Colonic mucosa (tissue), 4 donors: ENCODE measurements at regions not wholly inside any gene's neighbourhood (a gene's known extent, or its start where the extent isn't known, plus 50 kb on each side); places are given as distances from the start of the nearest gene placed in this dataset.
"Not testable (repeated sequence)": the region's sequence is repeated elsewhere in the genome, so short reads cannot be mapped to it uniquely, and the experiment has no call there.

Experiments used
- DNase-seq: peaks from one replicate; pipeline ENCODE4 v3.0.0-alpha.2; 2020
- H3K27ac ChIP-seq: fragments of 200-600 bp; one replicate; pipeline ENCODE4 v1.8.0; 2021
- H3K27me3 ChIP-seq: fragments of 200-600 bp; one replicate; pipeline ENCODE4 v1.8.0; 2021
- H3K36me3 ChIP-seq: fragments of 200-600 bp; one replicate; pipeline ENCODE4 v1.8.0; 2021
- H3K4me1 ChIP-seq: fragments of 200-600 bp; one replicate; pipeline ENCODE4 v1.8.0; 2021; ENCODE audit warnings: mild to moderate bottlenecking
- H3K4me3 ChIP-seq: fragments of 200-600 bp; one replicate; pipeline ENCODE4 v1.8.0; 2021
- H3K9ac ChIP-seq, 2 donors: one replicate each; pipeline ENCODE4 v1.7.0; 2013; ENCODE audit warnings: control low read depth in 2 of 2, low read depth in 2 of 2, low read length in 2 of 2
- H3K9me3 ChIP-seq: fragments of 200-600 bp; one replicate; pipeline ENCODE4 v1.8.0; 2021
- CTCF ChIP-seq: fragments of 200-600 bp; IDR thresholded peaks from one replicate; pipeline ENCODE4 v1.8.0; 2022; ENCODE audit warnings: antibody characterized with exemption, mild to moderate bottlenecking
- intact Hi-C: fragments of 100-400 bp; cut with DNase I; formaldehyde crosslinking; loops from one replicate; pipeline ENCODE4 v1.14.1; 2022
- donor health status: healthy.
- donor health status: DM: no; HTN: no; CAD: no.
- donor health status: DM: no; HTN: no; CAD: no.

- intact Hi-C loops: no loop called here
- DNase-seq: no peak
- H3K9ac ChIP-seq: no peak overlapping the region
- H3K4me3 ChIP-seq: no peak overlapping the region
- no peaks in the 10 kb centered on the region for H3K27me3 ChIP-seq
- H3K36me3 ChIP-seq: no peaks in the 10 kb centered on the region
- no peaks in the 10 kb centered on the region for H3K9me3 ChIP-seq
- H3K4me1 ChIP-seq: no peaks in the 10 kb centered on the region
- no peak for TF ChIP-seq CTCF
- no peak overlapping the region for H3K27ac ChIP-seq
Observed at GRCh38 chr4:104549736-104550135, 55.0 kb upstream of the CXXC4 start.

GRCh38 chr4:104559502-104559901 lies 64.8 kb upstream of the CXXC4 start:
- Histone ChIP-seq H3K9ac (no peak overlapping the region), H3K4me3 (no peak overlapping the region), H3K9me3 (no peaks in the 10 kb centered on the region), H3K4me1 (no peaks in the 10 kb centered on the region), H3K36me3 (no peaks in the 10 kb centered on the region), H3K27ac (no peak overlapping the region), H3K27me3 (no peaks in the 10 kb centered on the region)
- no peak for DNase-seq
- intact Hi-C loops: no loop called here
- no peak for TF ChIP-seq CTCF

- no peaks in the 10 kb centered on the region for H3K27me3 ChIP-seq
- no peak overlapping the region for H3K27ac ChIP-seq
Observed at GRCh38 chr4:104571341-104571740, 76.6 kb upstream of the CXXC4 start.

GRCh38 chr4:104574371-104574770 lies 79.7 kb upstream of the CXXC4 start:
- intact Hi-C loops: no loop called here
- H3K27me3 ChIP-seq: no peaks in the 10 kb centered on the region
- H3K9ac ChIP-seq: no peak overlapping the region
- H3K4me1 ChIP-seq: no peaks in the 10 kb centered on the region
- no peak for TF ChIP-seq CTCF
- no peaks in the 10 kb centered on the region for H3K9me3 ChIP-seq
- H3K27ac ChIP-seq: no peak overlapping the region
- DNase-seq: no peak
- no peaks in the 10 kb centered on the region for H3K36me3 ChIP-seq
- no peak overlapping the region for H3K4me3 ChIP-seq

More at GRCh38 chr4:104571341-104571740, 76.6 kb upstream of the CXXC4 start:
- H3K36me3 ChIP-seq: no peaks in the 10 kb centered on the region
- intact Hi-C loops: no loop called here
- no peak for TF ChIP-seq CTCF
- no peak for DNase-seq
- H3K4me3 ChIP-seq: no peak overlapping the region
- H3K4me1 ChIP-seq: no peaks in the 10 kb centered on the region
- no peak overlapping the region for H3K9ac ChIP-seq
- no peaks in the 10 kb centered on the region for H3K9me3 ChIP-seq

GRCh38 chr4:104575278-104575677 lies 80.6 kb upstream of the CXXC4 start:
- intact Hi-C loops: no loop called here
- no peak for DNase-seq
- H3K36me3 ChIP-seq: no peaks in the 10 kb centered on the region
- TF ChIP-seq CTCF: no peak
- no peaks in the 10 kb centered on the region for H3K9me3 ChIP-seq
- no peak overlapping the region for H3K4me3 ChIP-seq
- H3K4me1 ChIP-seq: no peaks in the 10 kb centered on the region
- no peaks in the 10 kb centered on the region for H3K27me3 ChIP-seq
- H3K27ac ChIP-seq: no peak overlapping the region
- H3K9ac ChIP-seq: no peak overlapping the region

- no peak for TF ChIP-seq CTCF
- H3K9ac ChIP-seq: no peak overlapping the region
- no peaks in the 10 kb centered on the region for H3K27me3 ChIP-seq
- no peak for DNase-seq
- no peak overlapping the region for H3K4me3 ChIP-seq
- intact Hi-C loops: no loop called here
- no peaks in the 10 kb centered on the region for H3K36me3 ChIP-seq
- no peak overlapping the region for H3K27ac ChIP-seq
- no peaks in the 10 kb centered on the region for H3K9me3 ChIP-seq
- no peaks in the 10 kb centered on the region for H3K4me1 ChIP-seq
Observed at GRCh38 chr4:104577405-104577804, 82.7 kb upstream of the CXXC4 start.

- H3K4me3 ChIP-seq, H3K4me1 ChIP-seq, H3K9ac ChIP-seq, DNase-seq, H3K9me3 ChIP-seq, H3K27ac ChIP-seq, H3K36me3 ChIP-seq, intact Hi-C loops, H3K27me3 ChIP-seq: not testable (repeated sequence)
Observed at GRCh38 chr4:104581476-104581875, 86.8 kb upstream of the CXXC4 start.

GRCh38 chr4:104582056-104582455 lies 87.4 kb upstream of the CXXC4 start:
- H3K27ac ChIP-seq, H3K36me3 ChIP-seq, H3K27me3 ChIP-seq, intact Hi-C loops, H3K4me3 ChIP-seq, H3K9ac ChIP-seq, H3K9me3 ChIP-seq, DNase-seq, H3K4me1 ChIP-seq: not testable (repeated sequence)
